ENCODE measurements at regions not wholly inside any gene's neighbourhood (a gene's known extent, or its start where the extent isn't known, plus 50 kb on each side); places are given as distances from the start of the nearest gene placed in this dataset.

GRCh38 chr4:153090670-153091385 is 113.4 kb upstream of the TRIM2 start:
- no peak overlapping the region for H3K9ac ChIP-seq
- H3K4me1 ChIP-seq (ENCODE audit: low read depth, poor library complexity, severe bottlenecking), result peaks cover 3% of the 10 kb centered on the region
- no peaks in the 10 kb centered on the region for H3K36me3 ChIP-seq (ENCODE audit: insufficient read depth)
- no peaks in the 10 kb centered on the region for H4K20me1 ChIP-seq (ENCODE audit: insufficient read depth)
- TF ChIP-seq CTCF (conservative IDR thresholded peaks at IDR 0.05; ENCODE audit: low read depth, low read length), result no peak
- H3K4me2 ChIP-seq, result no peak overlapping the region
- H3K79me2 ChIP-seq (ENCODE audit: insufficient read depth, low read depth), result no peaks in the 10 kb centered on the region
- H2AFZ ChIP-seq (ENCODE audit: low read depth), result no peak overlapping the region
- no peaks in the 10 kb centered on the region for H3K27me3 ChIP-seq (ENCODE audit: insufficient read depth, low read depth)
- H3K4me3 ChIP-seq (IDR thresholded peaks at IDR 0.05; ENCODE audit: insufficient read depth, low read depth, low read length), result no peak overlapping the region
- no peak overlapping the region for H3K27ac ChIP-seq

DNA sequence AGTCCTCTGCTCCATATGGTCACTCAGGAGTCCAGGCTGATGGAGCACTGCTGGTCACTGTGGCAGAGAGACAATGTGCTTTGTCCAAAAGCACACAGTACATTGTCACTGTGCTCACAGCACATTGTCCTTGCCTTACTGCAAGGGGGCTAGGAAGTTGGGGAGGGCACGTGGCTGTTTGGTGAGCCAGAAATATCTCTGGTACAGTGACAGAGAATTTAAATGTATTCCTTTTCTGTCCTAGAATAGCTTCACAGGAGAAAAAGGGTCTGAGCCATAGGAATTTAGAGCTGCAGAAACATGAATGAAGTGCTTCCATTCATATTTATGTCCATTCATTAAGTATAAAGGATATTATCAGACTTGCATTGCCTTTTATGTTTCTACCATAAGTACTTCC is 110.8 kb upstream of the TRIM2 start:
- TF ChIP-seq CTCF (conservative IDR thresholded peaks at IDR 0.05; ENCODE audit: low read depth, low read length), result no peak
- Histone ChIP-seq H3K4me2 (no peak overlapping the region), H3K27ac (no peak overlapping the region), H3K36me3 (ENCODE audit: insufficient read depth) (no peaks in the 10 kb centered on the region), H3K4me1 (ENCODE audit: low read depth, poor library complexity, severe bottlenecking) (no peaks in the 10 kb centered on the region), H2AFZ (ENCODE audit: low read depth) (no peak overlapping the region), H3K9ac (no peak overlapping the region), H3K79me2 (ENCODE audit: insufficient read depth, low read depth) (no peaks in the 10 kb centered on the region), H3K27me3 (ENCODE audit: insufficient read depth, low read depth) (no peaks in the 10 kb centered on the region), H4K20me1 (ENCODE audit: insufficient read depth) (no peaks in the 10 kb centered on the region), H3K4me3 (IDR thresholded peaks at IDR 0.05; ENCODE audit: insufficient read depth, low read depth, low read length) (no peak overlapping the region)

DNA sequence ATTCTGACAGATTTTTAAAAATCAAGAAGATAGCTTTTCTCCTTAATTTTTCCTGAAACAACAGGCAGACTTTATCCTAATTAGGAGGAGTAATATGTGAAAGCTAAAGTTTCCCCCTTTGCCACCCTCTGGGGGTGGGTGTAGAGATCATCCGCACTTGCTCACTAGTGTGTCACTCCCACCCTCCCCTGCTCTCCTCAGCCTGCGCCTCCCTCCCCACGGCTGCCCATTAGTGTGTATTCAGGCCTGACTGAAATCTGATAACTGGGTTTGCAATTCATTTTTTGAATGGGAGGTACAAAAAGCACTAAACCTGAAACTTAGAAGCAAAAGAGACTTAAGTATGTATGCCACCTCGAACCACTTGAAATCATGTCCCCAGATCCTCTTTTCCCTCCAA is 110.4 kb upstream of the TRIM2 start:
- H3K79me2 ChIP-seq (ENCODE audit: insufficient read depth, low read depth), result no peaks in the 10 kb centered on the region
- no peak overlapping the region; the same call in 1 of the 2 replicates for H2AFZ ChIP-seq (ENCODE audit: low read depth)
- no peaks in the 10 kb centered on the region for H4K20me1 ChIP-seq (ENCODE audit: insufficient read depth)
- H3K9ac ChIP-seq, result no peak overlapping the region
- TF ChIP-seq CTCF (conservative IDR thresholded peaks at IDR 0.05; ENCODE audit: low read depth, low read length), result no peak
- H3K27me3 ChIP-seq (ENCODE audit: insufficient read depth, low read depth), result no peaks in the 10 kb centered on the region
- H3K27ac ChIP-seq, result no peak overlapping the region
- no peaks in the 10 kb centered on the region for H3K4me1 ChIP-seq (ENCODE audit: low read depth, poor library complexity, severe bottlenecking)
- H3K36me3 ChIP-seq (ENCODE audit: insufficient read depth), result no peaks in the 10 kb centered on the region
- H3K4me2 ChIP-seq, result no peak overlapping the region
- H3K4me3 ChIP-seq (IDR thresholded peaks at IDR 0.05; ENCODE audit: insufficient read depth, low read depth, low read length), result no peak overlapping the region

DNA sequence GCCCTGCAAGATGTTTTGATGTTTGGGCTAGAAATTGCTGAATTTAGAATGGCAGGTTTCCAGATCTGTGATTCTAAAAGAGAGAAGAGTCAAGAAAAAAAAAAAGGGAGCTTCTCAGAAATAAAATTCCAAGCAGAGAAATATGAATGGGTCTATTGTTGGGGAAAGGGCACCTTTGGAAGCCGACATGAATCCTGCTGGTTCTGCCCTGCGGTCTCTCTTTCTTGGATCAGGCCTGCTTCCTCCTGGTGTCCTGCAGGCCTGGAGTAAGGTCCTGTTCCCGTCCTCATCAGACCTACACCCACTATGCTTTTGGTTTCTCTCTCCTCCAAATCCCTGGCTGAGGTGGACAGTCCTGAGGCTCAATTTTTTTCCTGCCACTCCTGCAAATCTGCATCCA is 109.8 kb upstream of the TRIM2 start:
- no peak for TF ChIP-seq CTCF (conservative IDR thresholded peaks at IDR 0.05; ENCODE audit: low read depth, low read length)
- H3K4me3 ChIP-seq (IDR thresholded peaks at IDR 0.05; ENCODE audit: insufficient read depth, low read depth, low read length), result no peak overlapping the region
- no peak overlapping the region for H3K4me2 ChIP-seq
- no peaks in the 10 kb centered on the region for H3K36me3 ChIP-seq (ENCODE audit: insufficient read depth)
- no peak overlapping the region; the same call in 1 of the 2 replicates for H2AFZ ChIP-seq (ENCODE audit: low read depth)
- H3K9ac ChIP-seq, result no peak overlapping the region
- H3K27me3 ChIP-seq (ENCODE audit: insufficient read depth, low read depth), result no peaks in the 10 kb centered on the region
- H3K79me2 ChIP-seq (ENCODE audit: insufficient read depth, low read depth), result no peaks in the 10 kb centered on the region
- H4K20me1 ChIP-seq (ENCODE audit: insufficient read depth), result no peaks in the 10 kb centered on the region
- no peak overlapping the region for H3K27ac ChIP-seq
- no peaks in the 10 kb centered on the region for H3K4me1 ChIP-seq (ENCODE audit: low read depth, poor library complexity, severe bottlenecking)
